HG03095 (cell line): ENCODE measurements at regions not wholly inside any gene's neighbourhood (a gene's known extent, or its start where the extent isn't known, plus 50 kb on each side); places are given as distances from the start of the nearest gene placed in this dataset.
"Not testable (repeated sequence)": the region's sequence is repeated elsewhere in the genome, so short reads cannot be mapped to it uniquely, and the experiment has no call there.

ENCODE experiments used
- ATAC-seq: cut with Tn5 transposase; IDR thresholded peaks from one replicate; pipeline ENCODE4 v1.9.1; 2021; ENCODE audit warnings: moderate library complexity; ENCODE audit not compliant: unreplicated experiment

DNA sequence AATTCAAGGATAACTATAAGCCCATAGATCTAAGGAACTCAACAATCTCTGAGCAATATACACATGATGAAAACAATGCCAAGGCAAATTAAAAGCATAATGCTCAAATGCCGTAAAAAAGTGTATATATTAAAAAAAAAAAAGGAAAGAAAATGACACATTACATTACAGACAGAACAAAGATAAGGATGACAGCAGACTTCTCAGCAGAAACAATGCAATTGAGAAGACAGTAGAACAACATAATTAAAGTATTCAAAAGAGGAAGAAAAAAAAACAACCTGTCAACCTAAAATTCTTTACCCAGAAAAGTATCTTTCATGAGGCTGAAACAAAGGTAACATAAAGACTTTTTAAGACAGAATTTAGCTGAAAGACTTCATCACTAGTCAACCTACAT lies 591.7 kb downstream of the ZNF608 start:
- ATAC-seq = no peak

DNA sequence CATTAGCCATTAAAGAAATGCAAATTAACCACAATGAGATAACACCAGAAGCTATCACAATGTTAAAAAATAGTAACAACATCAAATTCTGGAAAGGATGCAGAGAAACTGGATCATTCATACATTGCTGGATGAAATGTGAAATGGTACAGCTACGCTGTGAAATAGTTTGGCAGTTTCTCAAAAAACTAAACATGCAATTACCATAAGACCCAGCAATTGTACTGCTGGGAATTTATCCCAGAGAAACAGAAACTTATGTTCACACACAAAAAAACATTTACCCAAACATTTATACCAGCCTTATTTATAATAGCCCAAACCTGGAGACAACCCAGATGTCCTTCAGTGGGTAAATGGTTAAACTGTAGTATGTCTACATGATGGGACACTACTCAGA lies 592.9 kb downstream of the ZNF608 start:
- ATAC-seq = no peak

DNA sequence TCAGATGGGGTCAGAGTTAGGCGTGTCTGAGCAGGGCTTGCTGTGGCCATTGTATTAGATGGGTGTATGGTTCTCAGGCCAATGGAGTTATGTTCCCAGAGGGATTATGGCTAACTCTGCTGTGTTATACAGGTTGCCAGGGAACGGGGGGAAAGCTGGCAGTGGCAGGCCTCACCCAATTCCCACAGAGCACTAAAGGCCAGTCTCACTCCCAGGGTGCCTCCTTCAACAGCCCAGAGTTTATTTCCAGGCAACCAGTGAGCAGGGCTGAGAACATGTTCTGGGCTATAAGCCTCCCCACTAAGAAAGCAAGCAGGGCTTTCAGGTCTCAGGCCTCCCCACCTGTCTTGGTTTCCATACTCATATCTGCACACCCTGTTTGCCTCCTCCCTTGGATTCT lies 597.9 kb downstream of the ZNF608 start:
- no peak for ATAC-seq

DNA sequence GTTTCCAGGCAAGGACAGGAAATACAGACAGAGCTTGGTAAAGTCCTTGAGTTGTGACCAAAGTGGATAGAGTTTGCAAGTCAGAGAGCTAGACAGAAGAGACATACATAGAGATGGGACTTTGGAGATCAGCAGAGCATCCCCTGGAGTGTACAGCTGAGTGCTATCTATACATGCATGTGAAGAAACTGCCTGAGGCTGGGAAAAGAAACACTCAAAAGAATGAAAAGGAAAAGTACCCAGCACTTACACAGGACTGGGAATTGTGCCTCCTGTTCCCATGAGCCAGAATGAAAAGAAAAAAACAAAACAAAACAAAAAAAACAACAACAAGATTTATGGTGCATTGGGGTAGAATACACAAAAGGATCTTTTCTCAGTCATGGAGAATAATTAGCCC lies 606.4 kb downstream of the ZNF608 start:
- ATAC-seq = no peak

DNA sequence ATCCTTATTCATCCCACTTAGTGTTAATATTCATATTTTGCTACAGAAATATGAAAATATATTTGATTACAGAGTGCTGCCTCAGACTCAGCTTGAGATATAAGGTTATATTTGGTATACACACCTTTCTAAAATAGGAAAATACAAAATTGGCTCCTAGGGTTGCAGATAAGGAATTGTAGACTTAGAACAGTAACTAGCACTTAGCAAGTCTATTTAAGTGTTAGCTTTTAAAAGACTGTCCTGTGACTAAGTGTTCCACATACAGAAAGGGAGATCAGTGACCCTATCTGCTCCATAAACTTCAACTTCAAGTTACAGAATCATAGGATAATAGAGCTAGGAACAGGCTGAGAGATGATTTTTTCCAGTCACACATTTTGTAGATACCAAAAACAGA lies 607.0 kb downstream of the ZNF608 start:
- no peak for ATAC-seq

DNA sequence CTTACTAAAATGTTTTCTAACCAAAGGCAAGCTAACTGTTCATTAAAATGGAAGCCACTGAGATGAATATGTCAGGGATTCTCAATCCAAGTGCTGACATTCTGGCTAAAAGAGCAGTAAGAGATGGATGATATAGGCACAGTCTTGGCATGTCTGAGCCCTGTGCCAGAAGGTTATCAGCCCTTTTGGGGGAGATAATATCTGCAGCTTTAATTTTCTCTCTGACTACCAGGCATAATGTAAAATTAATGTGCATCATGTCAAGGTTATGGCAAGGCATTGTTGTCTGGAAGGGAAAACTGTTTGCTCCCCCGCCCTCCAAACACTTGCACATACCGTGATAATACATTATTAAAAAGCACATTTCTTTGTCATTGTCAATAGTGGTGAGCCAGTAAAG lies 609.8 kb downstream of the ZNF608 start:
- no peak for ATAC-seq

GRCh38 chr5:124134941-124135340 lies 611.5 kb downstream of the ZNF608 start:
- ATAC-seq = no peak

GRCh38 chr5:124133406-124133805 lies 613.0 kb downstream of the ZNF608 start:
- no peak for ATAC-seq

- no peak for ATAC-seq
Observed at GRCh38 chr5:124132843-124133242, 613.6 kb downstream of the ZNF608 start.

DNA sequence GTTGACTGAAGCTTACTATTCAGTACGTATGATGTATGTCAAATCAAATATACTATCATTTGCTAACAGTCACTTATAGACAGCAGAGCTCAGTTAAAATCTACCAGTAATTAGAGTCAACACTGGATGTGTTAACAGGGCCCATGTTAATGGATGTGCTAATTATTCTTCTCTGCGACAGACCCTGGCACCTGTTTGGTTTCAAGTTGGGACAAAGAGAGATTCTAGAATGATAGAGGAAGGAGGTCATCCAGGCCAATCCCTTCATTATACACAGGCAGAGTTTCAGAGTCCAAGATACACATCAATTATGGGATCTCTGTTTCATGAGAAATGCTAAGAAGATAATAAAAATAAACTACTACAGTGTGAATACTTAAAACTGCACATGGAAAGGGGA lies 615.0 kb downstream of the ZNF608 start:
- no peak for ATAC-seq

DNA sequence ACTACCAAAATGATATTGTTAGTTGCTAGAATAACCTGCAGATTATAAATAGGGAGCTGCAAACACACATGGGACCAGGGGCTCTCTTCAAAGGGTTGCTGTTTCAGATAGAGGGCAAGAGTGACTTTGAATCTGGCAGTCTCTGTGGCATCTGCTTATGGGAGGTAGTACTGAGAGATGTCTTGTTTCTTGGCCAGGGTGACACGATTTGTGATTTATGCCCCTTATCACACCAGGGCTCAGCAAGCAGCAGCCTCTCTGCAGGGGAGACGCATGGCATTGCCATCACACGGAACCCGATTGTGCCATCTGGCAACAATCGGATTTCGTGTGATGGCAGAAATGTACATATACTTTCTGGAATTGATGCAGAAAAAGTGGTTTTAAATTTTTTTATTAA lies 615.6 kb downstream of the ZNF608 start:
- no peak for ATAC-seq

GRCh38 chr5:124128867-124129266 lies 616.9 kb downstream of the CSNK1G3 start:
- no peak for ATAC-seq

DNA sequence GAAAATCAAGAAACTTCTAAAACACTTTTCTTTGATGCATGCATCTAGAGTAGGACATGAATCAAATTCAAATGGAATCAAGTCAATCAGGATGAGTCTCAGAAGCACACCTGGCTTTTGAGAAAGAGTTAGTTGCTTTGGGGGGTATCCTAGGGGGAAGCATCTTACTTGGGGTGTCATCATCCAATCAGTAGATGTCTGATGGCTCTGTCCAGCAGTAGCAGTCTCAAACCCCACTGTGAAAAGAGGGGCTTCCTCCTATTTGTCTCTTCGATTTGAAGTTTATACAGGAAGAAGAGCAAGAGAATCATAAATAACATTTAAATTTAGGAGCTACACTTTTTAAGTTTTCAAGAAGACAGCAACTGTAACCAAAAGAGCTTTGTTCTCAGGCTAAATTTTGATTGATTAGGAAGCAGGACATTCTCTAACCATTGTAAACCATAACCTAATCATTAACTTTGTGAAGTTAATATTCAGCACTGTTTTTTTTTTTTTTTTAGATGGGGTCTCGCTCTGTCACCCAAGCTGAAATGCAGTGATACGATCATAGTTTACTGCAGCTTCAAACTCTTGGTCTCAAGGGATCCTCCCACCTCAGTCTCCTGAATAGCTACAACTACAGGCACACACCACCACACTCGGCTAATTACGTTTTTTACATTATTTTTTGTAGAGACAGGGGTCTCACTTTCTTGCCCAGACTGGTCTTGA lies 614.7 kb downstream of the CSNK1G3 start:
- ATAC-seq = no peak

DNA sequence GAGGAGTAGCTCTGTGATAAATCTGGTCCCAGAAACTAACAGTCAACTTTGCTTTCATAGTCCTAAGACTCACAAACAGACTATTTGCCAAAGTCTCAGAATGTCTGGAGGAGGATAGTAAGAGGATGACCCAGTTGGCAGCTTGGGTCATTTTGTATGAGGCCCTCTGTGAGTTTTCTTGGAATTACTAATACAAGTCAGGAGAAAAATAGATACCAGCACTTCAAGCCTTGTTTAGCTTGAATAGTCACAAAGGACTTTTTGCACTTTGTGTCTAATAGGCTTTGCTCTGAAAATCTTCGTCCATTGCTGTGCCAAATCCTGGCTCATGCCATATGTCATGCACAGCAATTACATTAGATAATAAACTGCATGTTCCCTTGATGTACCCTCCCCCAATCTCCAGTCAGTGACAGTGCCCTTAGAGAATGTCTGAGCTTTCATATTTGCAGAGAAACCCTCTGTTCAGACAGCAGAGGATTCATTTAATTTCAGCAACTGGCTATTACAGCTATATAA lies 612.8 kb downstream of the CSNK1G3 start:
- no peak for ATAC-seq

DNA sequence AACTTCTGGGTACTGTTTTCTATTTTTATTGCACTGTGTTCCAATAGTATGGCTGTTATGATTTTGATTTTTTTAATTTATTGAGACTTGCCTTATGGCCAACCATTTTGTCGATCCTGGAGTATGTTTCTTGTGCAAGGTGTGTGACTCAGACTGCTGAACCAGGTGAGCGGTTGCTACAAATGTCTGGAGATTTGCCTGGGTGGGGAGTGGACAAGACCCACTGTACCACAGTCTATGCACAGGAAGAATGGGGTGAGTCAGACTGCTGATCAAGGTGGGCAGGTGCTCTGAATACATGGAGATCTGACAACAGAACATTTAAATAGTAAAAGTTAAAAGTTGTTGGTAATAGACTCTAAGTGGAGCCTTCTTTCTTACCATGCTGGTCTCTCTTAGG lies 609.2 kb downstream of the CSNK1G3 start:
- no peak for ATAC-seq

- no peak for ATAC-seq
Observed at GRCh38 chr5:124114911-124115310, 602.9 kb downstream of the CSNK1G3 start.

DNA sequence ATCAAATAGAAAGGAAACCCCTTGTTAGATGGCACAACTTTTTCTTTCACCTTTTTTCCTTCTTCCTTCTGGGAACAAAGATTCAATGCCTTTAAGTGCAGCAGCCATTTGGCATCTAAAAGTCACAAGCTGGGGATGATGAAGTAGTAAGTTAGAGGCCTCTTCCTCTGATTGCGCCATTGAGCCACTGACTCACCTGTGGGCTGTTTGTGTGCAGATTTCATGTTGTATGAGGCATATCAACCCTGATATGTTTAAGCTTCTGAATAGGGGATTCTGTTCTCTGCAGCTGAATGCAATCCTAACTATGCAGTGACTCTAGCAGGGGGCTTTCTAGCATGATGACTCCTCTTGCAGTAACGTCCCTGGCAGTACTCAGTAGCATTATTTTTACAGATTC lies 599.9 kb downstream of the CSNK1G3 start:
- no peak for ATAC-seq

DNA sequence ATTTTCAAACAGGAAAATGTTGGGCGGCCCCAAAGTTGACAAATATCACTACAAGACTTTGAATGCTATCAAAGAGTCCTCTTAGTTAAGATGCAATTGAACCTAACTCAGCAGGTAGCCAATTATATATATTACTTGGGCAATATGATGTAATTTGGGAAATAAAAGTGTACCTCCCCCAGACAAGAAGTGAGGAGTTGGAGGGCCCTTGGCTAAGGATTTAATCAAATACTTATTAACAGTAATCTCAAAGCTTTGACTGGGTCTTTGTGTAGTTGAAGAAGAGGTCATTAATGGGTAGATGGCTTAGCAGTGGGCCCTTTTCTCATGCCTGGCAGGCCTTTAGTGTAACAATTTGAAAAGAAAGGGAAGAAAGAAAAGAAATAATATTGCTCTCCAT lies 599.0 kb downstream of the CSNK1G3 start:
- ATAC-seq = no peak

DNA sequence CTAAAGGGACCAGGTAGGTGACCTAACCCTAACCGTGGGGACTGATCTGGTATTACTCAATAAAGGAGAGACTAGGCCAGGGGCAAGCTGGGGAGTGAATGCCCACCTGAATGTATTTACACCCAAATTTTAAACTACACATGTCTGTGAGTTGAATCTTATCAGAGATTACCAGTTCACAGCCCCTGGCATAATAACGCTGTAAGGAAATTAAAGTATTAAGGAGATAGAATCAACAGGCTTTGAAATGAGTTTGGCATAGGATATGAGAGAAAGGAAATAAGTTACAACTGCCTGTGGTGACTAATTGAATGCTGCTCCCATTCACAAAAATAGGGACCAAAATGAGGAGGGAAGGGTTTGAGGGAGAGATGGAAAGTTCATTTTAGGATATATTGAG lies 593.3 kb downstream of the CSNK1G3 start:
- no peak for ATAC-seq

DNA sequence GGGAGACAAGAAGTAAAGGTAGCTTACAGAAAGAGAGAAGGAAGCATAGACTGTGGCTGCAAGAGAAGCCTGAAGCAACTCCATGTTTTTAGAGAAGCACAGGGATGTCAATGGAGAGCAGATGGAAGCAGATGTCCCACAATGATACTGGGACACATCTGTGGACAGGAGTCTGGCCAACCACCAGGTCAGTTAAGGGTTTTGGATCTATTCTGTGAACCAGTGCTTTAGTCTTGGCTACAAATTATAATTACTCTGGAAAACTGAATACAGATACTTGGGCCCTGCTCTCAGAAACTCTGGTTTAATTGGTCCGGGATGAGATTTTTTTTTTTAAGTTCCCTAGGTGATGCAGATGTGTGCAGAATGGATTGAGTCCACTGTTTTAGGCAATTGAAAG lies 592.8 kb downstream of the CSNK1G3 start:
- ATAC-seq = no peak

DNA sequence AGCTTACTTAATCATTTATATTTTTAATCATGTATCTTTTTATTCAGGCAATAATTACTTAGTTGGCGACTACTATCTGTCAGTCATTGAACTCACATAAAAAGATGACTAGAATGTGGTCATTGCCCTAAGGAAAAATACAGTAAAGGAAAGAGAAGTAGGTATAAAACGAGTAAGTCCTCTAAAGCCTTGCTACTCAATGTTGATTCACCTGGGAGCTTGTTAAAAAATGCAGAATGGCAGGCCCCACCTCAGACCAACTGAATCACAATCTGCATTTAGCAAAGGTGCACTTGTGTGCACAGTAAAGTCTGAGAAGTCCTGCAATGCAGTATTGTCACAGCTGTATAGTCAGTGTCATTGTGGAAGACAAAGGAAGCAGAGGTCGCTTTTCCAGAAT lies 592.4 kb downstream of the CSNK1G3 start:
- no peak for ATAC-seq

DNA sequence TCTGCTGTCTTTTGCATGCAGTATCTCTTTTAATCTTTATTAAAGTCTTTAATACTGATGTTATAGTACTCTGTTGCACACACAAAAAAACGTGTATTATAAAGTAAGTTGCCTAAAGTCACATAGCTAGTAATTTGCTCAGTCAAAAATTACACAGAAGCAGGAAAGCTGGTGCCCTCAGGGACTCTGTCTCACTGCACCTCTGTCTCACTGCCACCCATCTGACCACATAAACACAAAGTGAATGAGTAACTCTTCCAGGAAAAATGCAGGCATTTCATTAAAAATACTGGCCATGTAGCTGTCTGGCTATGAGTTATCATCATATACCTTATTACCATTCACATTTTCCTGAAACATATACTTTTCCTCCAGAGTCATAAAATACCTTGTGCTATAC lies 591.7 kb downstream of the CSNK1G3 start:
- no peak for ATAC-seq

- not testable (repeated sequence) for ATAC-seq
Observed at GRCh38 chr5:124103056-124103455, 591.1 kb downstream of the CSNK1G3 start.
